Panc1 (cell line): ENCODE measurements at regions not wholly inside any gene's neighbourhood (a gene's known extent, or its start where the extent isn't known, plus 50 kb on each side); places are given as distances from the start of the nearest gene placed in this dataset.
A peak's percentile ranks its signal among the peaks of the same experiment; 100 is the strongest.

Experiments used
- ATAC-seq: fragments of 200-7000 bp; cut with Tn5 transposase; 2 replicates; pipeline ENCODE4 v1.9.1; 2020; ENCODE audit warnings: mild to moderate bottlenecking, moderate library complexity
- BruUV-seq: library from RNA; stranded (reverse); fragments of 400-500 nt; replicated peaks from 2 replicates; lab custom pipeline; 2021; lab: Mats Ljungman, UMichigan
- CTCF ChIA-PET: fragments of 300-600 bp; sonication (Branson Sonifier 250); formaldehyde crosslinking; loops from one replicate; lab custom pipeline; 2022; ENCODE audit warnings: antibody characterized with exemption; lab: Charles Lee
- POLR2A ChIA-PET: fragments of 300-600 bp; sonication (Branson Sonifier 250); formaldehyde crosslinking; loops from one replicate; lab custom pipeline; 2022; ENCODE audit warnings: antibody characterized with exemption; lab: Charles Lee
- DNase-seq: peaks from one replicate; pipeline ENCODE4 v3.0.0-alpha.2; 2010; ENCODE audit warnings: low read depth, low spot score
- H3K27ac ChIP-seq: 2 replicates; pipeline ENCODE4 v1.5.1; 2011; ENCODE audit warnings: mild to moderate bottlenecking, low read length, inconsistent platforms
- H3K27me3 ChIP-seq: fragments of 200-500 bp; sonication (Bioruptor generic); 2 replicates; pipeline ENCODE4 v1.6.0; 2014; ENCODE audit warnings: low read length, inconsistent platforms; ENCODE audit not compliant: control insufficient read depth, insufficient read depth
- H3K36me3 ChIP-seq: fragments of 200-500 bp; sonication (Bioruptor generic); 2 replicates; pipeline ENCODE4 v1.5.1; 2014; ENCODE audit warnings: inconsistent platforms, mild to moderate bottlenecking, low read length, moderate library complexity; ENCODE audit not compliant: control insufficient read depth, insufficient read depth
- H3K4me1 ChIP-seq: 2 replicates; pipeline ENCODE4 v1.5.1; 2011; ENCODE audit warnings: inconsistent platforms, mild to moderate bottlenecking, low read length, moderate library complexity; ENCODE audit not compliant: control insufficient read depth, insufficient read depth
- H3K4me3 ChIP-seq, 2 experiments: 2 replicates each; pipeline ENCODE4 v1.5.1; 2011 to 2012; ENCODE audit warnings: low read depth in 2 of 2, low read length in 2 of 2, mild to moderate bottlenecking in 2 of 2, inconsistent platforms in 1 of 2, moderate library complexity in 1 of 2
- H3K9me3 ChIP-seq: fragments of 200-500 bp; sonication (Bioruptor generic); 2 replicates; pipeline ENCODE4 v1.5.1; 2014; ENCODE audit warnings: low read depth, mild to moderate bottlenecking, inconsistent platforms, low read length, moderate library complexity; ENCODE audit not compliant: control insufficient read depth, insufficient read depth
- POLR2AphosphoS5 ChIP-seq: IDR thresholded peaks from 2 replicates; pipeline ENCODE4 v1.6.1; 2012; ENCODE audit warnings: mild to moderate bottlenecking, low read depth, low read length, moderate library complexity
- SIN3A ChIP-seq: IDR thresholded peaks from 2 replicates; pipeline ENCODE4 v1.6.1; 2012; ENCODE audit warnings: low read depth, mild to moderate bottlenecking, low read length, moderate library complexity, borderline replicate concordance; ENCODE audit not compliant: insufficient read depth
- TCF7L2 ChIP-seq: IDR thresholded peaks from 2 replicates; pipeline ENCODE4 v1.6.1; 2011; ENCODE audit warnings: mild to moderate bottlenecking, low read depth, low read length, inconsistent platforms
- in situ Hi-C: cut with HindIII; loops from 2 replicates; pipeline ENCODE4 v1.10.0; 2016; ENCODE audit warnings: low sequenced_read_pairs, low pct_unique_long_range_greater_than_20kb
- intact Hi-C: fragments of 100-400 bp; cut with micrococcal nuclease; formaldehyde crosslinking; loops from one replicate; pipeline ENCODE4 v1.10.0; 2022; ENCODE audit not compliant: unreplicated experiment
- TF ChIP-seq, protein P1 (sequence below), 2 experiments: IDR thresholded peaks; 2 replicates each; pipeline ENCODE4 v1.6.1; 2011 to 2012; ENCODE audit warnings: low read depth in 2 of 2, control low read depth in 1 of 2, low read length in 1 of 2, mild to moderate bottlenecking in 1 of 2, moderate library complexity in 1 of 2; ENCODE audit not compliant: insufficient read depth in 1 of 2
- TF ChIP-seq, protein P2 (sequence below): fragments of 450-650 bp; IDR thresholded peaks from 2 replicates; pipeline ENCODE4 v1.5.1; 2017; ENCODE audit warnings: mild to moderate bottlenecking

DNA sequence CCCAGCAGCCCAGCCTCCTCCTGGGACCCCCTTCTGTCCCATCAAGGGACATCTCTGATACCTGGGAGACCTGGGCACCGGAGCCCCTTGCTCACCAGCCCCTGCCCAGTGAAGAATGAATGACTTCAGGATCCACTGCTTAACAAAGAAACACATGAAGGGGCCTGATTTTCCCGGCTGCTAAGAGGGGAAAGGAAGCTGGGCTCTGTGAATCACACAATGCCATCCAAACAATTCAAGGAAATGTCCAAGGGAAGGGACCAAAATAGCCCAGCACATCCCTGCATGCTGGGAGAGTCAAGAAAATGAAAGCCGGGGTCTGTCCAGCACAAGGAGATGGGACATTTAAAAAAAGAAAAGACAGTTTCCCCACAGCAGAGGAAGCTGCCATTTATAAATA, 128.7 kb upstream of the JCAD start:
- intact Hi-C loops (loop anchor here (10.0 kb wide), 1 partner anchor 133 kb away; the partner anchor contains the start of gene JCAD), in situ Hi-C loops (no loop called here)
- no TSS peak for BruUV-seq
- Histone ChIP-seq H3K4me3 (no peak overlapping the region), H3K36me3 (no peaks in the 10 kb centered on the region), H3K4me1 (peaks cover 21% of the 10 kb centered on the region), H3K27ac (peak overlapping the region; percentile 29; the same call in 1 of the 2 replicates), H3K9me3 (no peaks in the 10 kb centered on the region), H3K27me3 (no peaks in the 10 kb centered on the region)
- TF ChIP-seq SIN3A, result no peak
- TF ChIP-seq POLR2AphosphoS5, result no peak
- TF ChIP-seq, protein P1, sequence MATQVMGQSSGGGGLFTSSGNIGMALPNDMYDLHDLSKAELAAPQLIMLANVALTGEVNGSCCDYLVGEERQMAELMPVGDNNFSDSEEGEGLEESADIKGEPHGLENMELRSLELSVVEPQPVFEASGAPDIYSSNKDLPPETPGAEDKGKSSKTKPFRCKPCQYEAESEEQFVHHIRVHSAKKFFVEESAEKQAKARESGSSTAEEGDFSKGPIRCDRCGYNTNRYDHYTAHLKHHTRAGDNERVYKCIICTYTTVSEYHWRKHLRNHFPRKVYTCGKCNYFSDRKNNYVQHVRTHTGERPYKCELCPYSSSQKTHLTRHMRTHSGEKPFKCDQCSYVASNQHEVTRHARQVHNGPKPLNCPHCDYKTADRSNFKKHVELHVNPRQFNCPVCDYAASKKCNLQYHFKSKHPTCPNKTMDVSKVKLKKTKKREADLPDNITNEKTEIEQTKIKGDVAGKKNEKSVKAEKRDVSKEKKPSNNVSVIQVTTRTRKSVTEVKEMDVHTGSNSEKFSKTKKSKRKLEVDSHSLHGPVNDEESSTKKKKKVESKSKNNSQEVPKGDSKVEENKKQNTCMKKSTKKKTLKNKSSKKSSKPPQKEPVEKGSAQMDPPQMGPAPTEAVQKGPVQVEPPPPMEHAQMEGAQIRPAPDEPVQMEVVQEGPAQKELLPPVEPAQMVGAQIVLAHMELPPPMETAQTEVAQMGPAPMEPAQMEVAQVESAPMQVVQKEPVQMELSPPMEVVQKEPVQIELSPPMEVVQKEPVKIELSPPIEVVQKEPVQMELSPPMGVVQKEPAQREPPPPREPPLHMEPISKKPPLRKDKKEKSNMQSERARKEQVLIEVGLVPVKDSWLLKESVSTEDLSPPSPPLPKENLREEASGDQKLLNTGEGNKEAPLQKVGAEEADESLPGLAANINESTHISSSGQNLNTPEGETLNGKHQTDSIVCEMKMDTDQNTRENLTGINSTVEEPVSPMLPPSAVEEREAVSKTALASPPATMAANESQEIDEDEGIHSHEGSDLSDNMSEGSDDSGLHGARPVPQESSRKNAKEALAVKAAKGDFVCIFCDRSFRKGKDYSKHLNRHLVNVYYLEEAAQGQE (IDR thresholded peaks at IDR 0.05; ENCODE audit: insufficient read depth in 1 of 2, low read depth in 2 of 2, low read length in 1 of 2), result no peak
- no peak for TF ChIP-seq TCF7L2
- TF ChIP-seq, protein P2, sequence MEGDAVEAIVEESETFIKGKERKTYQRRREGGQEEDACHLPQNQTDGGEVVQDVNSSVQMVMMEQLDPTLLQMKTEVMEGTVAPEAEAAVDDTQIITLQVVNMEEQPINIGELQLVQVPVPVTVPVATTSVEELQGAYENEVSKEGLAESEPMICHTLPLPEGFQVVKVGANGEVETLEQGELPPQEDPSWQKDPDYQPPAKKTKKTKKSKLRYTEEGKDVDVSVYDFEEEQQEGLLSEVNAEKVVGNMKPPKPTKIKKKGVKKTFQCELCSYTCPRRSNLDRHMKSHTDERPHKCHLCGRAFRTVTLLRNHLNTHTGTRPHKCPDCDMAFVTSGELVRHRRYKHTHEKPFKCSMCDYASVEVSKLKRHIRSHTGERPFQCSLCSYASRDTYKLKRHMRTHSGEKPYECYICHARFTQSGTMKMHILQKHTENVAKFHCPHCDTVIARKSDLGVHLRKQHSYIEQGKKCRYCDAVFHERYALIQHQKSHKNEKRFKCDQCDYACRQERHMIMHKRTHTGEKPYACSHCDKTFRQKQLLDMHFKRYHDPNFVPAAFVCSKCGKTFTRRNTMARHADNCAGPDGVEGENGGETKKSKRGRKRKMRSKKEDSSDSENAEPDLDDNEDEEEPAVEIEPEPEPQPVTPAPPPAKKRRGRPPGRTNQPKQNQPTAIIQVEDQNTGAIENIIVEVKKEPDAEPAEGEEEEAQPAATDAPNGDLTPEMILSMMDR, result no peak
- POLR2A ChIA-PET, result no interaction called here
- CTCF ChIA-PET, result no interaction called here
- no peak for ATAC-seq
- no peak for DNase-seq

DNA sequence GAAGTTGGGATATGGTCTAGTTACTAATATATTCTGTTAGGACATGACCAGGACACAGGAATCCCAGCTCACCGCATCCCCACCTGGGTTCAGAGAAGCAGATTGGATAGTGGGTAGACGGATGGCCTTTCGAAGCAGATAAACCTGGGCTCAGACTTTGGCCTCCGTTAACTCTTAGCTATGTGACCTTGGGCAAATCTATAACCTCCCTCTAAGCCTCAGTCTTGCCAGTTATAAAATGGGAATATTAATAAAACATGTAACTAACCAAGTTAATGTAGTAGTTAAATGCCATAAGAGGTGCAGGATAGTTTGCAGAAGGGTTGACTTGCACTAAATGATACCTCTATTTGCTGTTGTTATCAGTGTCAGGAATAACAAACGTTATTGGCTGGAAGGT, 127.6 kb upstream of the JCAD start:
- Histone ChIP-seq H3K36me3 (no peaks in the 10 kb centered on the region), H3K9me3 (no peaks in the 10 kb centered on the region), H3K4me3 (peak overlapping the region in 1 of 2 experiments; percentile 55; a peak in 2 of 4 replicates), H3K27me3 (no peaks in the 10 kb centered on the region), H3K4me1 (peaks cover 28% of the 10 kb centered on the region), H3K27ac (peak overlapping the region; percentile 91)
- DNase-seq, result no peak
- CTCF ChIA-PET, result interaction anchor here (0.7 kb wide), 1 partner anchor 30 kb away, joined by 5 read pairs; no protein-coding TSS in a partner anchor
- TF ChIP-seq TCF7L2 (no peak), SIN3A (no peak), POLR2AphosphoS5 (no peak)
- TF ChIP-seq, protein P1 (IDR thresholded peaks at IDR 0.05; ENCODE audit: insufficient read depth in 1 of 2, low read depth in 2 of 2, low read length in 1 of 2), result no peak
- TF ChIP-seq, protein P2, result no peak
- in situ Hi-C loops, result no loop called here
- intact Hi-C loops, result loop anchor here (10.0 kb wide), 1 partner anchor 132 kb away; the partner anchor contains the start of gene JCAD
- POLR2A ChIA-PET, result no interaction called here
- BruUV-seq, result no TSS peak
- ATAC-seq, result no peak
